H9 (cell line): ENCODE measurements at regions not wholly inside any gene's neighbourhood (a gene's known extent, or its start where the extent isn't known, plus 50 kb on each side); places are given as distances from the start of the nearest gene placed in this dataset.

ENCODE experiments used
- DNase-seq: peaks from one replicate; pipeline ENCODE4 v3.0.0-alpha.2; 2017
- H2AFZ ChIP-seq: one replicate; pipeline ENCODE4 v1.6.1; 2013; ENCODE audit warnings: mild to moderate bottlenecking, low read length, control low read depth, moderate library complexity
- H2AK5ac ChIP-seq: 2 replicates; pipeline ENCODE4 v1.6.1; 2013; ENCODE audit warnings: low read length, control low read depth, mixed read lengths; ENCODE audit not compliant: insufficient read length
- H2BK120ac ChIP-seq: one replicate; pipeline ENCODE4 v1.6.1; 2013; ENCODE audit warnings: low read depth, mild to moderate bottlenecking, low read length, control low read depth, inconsistent platforms; ENCODE audit not compliant: poor library complexity, severe bottlenecking
- H2BK12ac ChIP-seq: 2 replicates; pipeline ENCODE4 v1.6.1; 2013; ENCODE audit warnings: low read length, control low read depth, mixed read lengths, low read depth; ENCODE audit not compliant: insufficient read length
- H2BK15ac ChIP-seq: 2 replicates; pipeline ENCODE4 v1.6.1; 2013; ENCODE audit warnings: low read depth, low read length, control low read depth
- H2BK20ac ChIP-seq: one replicate; pipeline ENCODE4 v1.6.1; 2013; ENCODE audit warnings: low read depth, mild to moderate bottlenecking, low read length, control low read depth, inconsistent platforms; ENCODE audit not compliant: poor library complexity, severe bottlenecking
- H2BK5ac ChIP-seq: 2 replicates; pipeline ENCODE4 v1.6.1; 2013; ENCODE audit warnings: low read length, control low read depth, mixed read lengths; ENCODE audit not compliant: insufficient read length
- H3K14ac ChIP-seq: 2 replicates; pipeline ENCODE4 v1.6.1; 2013; ENCODE audit warnings: low read length, control low read depth; ENCODE audit not compliant: insufficient read depth
- H3K18ac ChIP-seq: 2 replicates; pipeline ENCODE4 v1.6.1; 2013; ENCODE audit warnings: low read depth, mild to moderate bottlenecking, mixed read lengths, low read length, control low read depth; ENCODE audit not compliant: insufficient read length
- H3K23ac ChIP-seq: 2 replicates; pipeline ENCODE4 v1.6.1; 2013; ENCODE audit warnings: low read length, control low read depth, mixed read lengths, low read depth; ENCODE audit not compliant: insufficient read length
- H3K23me2 ChIP-seq: 2 replicates; pipeline ENCODE4 v1.6.1; 2013; ENCODE audit warnings: low read depth, mild to moderate bottlenecking, mixed read lengths, low read length, control low read depth; ENCODE audit not compliant: insufficient read length, poor library complexity, severe bottlenecking
- H3K27ac ChIP-seq: 2 replicates; pipeline ENCODE4 v1.5.1; 2013; ENCODE audit warnings: low read length, control low read depth, mixed read lengths, low read depth; ENCODE audit not compliant: insufficient read length
- H3K27me3 ChIP-seq: 2 replicates; pipeline ENCODE4 v1.6.1; 2013; ENCODE audit warnings: low read length, control low read depth, inconsistent platforms; ENCODE audit not compliant: insufficient read depth
- H3K4ac ChIP-seq: 2 replicates; pipeline ENCODE4 v1.6.1; 2013; ENCODE audit warnings: low read depth, mild to moderate bottlenecking, control low read depth, inconsistent platforms, low read length, moderate library complexity
- H3K4me1 ChIP-seq: 2 replicates; pipeline ENCODE4 v1.6.1; 2013; ENCODE audit warnings: low read length, control low read depth, inconsistent platforms; ENCODE audit not compliant: insufficient read depth
- H3K4me2 ChIP-seq: 2 replicates; pipeline ENCODE4 v1.6.1; 2013; ENCODE audit warnings: low read length, control low read depth, mixed read lengths; ENCODE audit not compliant: insufficient read length, insufficient read depth
- H3K56ac ChIP-seq: 2 replicates; pipeline ENCODE4 v1.6.1; 2013; ENCODE audit warnings: low read depth, mild to moderate bottlenecking, mixed read lengths, low read length, control low read depth; ENCODE audit not compliant: insufficient read length
- H3K79me1 ChIP-seq: 2 replicates; pipeline ENCODE4 v1.6.1; 2013; ENCODE audit warnings: low read depth, mild to moderate bottlenecking, moderate library complexity, low read length, control low read depth, inconsistent platforms; ENCODE audit not compliant: insufficient read depth, poor library complexity, severe bottlenecking
- H3K79me2 ChIP-seq: 2 replicates; pipeline ENCODE4 v1.6.1; 2013; ENCODE audit warnings: low read length, control low read depth, inconsistent platforms; ENCODE audit not compliant: insufficient read depth
- H3K9ac ChIP-seq: 2 replicates; pipeline ENCODE4 v1.6.1; 2013; ENCODE audit warnings: low read length, control low read depth, mixed read lengths; ENCODE audit not compliant: insufficient read length; ENCODE audit errors: extremely low read depth
- H3K9me3 ChIP-seq: one replicate; pipeline ENCODE4 v1.6.1; 2013; ENCODE audit warnings: low read depth, low read length, inconsistent platforms; ENCODE audit not compliant: control insufficient read depth
- H3T11ph ChIP-seq: one replicate; pipeline ENCODE4 v1.6.1; 2013; ENCODE audit warnings: mild to moderate bottlenecking, low read length, control low read depth, inconsistent platforms
- H4K20me1 ChIP-seq: one replicate; pipeline ENCODE4 v1.6.1; 2013; ENCODE audit not compliant: control insufficient read depth, insufficient read length, insufficient read depth
- H4K5ac ChIP-seq: 2 replicates; pipeline ENCODE4 v1.6.1; 2013; ENCODE audit warnings: low read depth, mild to moderate bottlenecking, mixed read lengths, low read length, control low read depth; ENCODE audit not compliant: insufficient read length
- H4K8ac ChIP-seq: replicated peaks from 2 replicates; pipeline ENCODE4 v1.6.1; 2013; ENCODE audit warnings: low read length, control low read depth, mixed read lengths, low read depth; ENCODE audit not compliant: insufficient read length
- H4K91ac ChIP-seq: 2 replicates; pipeline ENCODE4 v1.6.1; 2013; ENCODE audit warnings: low read depth, mild to moderate bottlenecking, moderate library complexity, mixed read lengths, low read length, control low read depth; ENCODE audit not compliant: insufficient read length
- H3K27ac Mint-ChIP-seq, 3 experiments: 2 replicates in 2 of 3; 3 replicates in 1 of 3; pipeline ENCODE4 v1.8.0; 2020 to 2021; ENCODE audit warnings: mixed read lengths in 3 of 3, mild to moderate bottlenecking in 1 of 3, moderate library complexity in 1 of 3
- H3K27me3 Mint-ChIP-seq: 2 replicates; pipeline ENCODE4 v1.8.0; 2021; ENCODE audit warnings: low read depth, mild to moderate bottlenecking, moderate library complexity, mixed read lengths
- H3K36me3 Mint-ChIP-seq, 3 experiments: 2 replicates in 2 of 3; 3 replicates in 1 of 3; pipeline ENCODE4 v1.8.0; 2020 to 2021; ENCODE audit warnings: low read depth in 3 of 3, mixed read lengths in 3 of 3; ENCODE audit not compliant: insufficient read depth in 1 of 3
- H3K4me1 Mint-ChIP-seq, 2 experiments: 2 replicates each; pipeline ENCODE4 v1.8.0; 2020; ENCODE audit warnings: mixed read lengths in 2 of 2
- H3K4me3 Mint-ChIP-seq, 2 experiments: 2 replicates in 1 of 2; 3 replicates in 1 of 2; pipeline ENCODE4 v1.8.0; 2020 to 2021; ENCODE audit warnings: mild to moderate bottlenecking in 2 of 2, mixed read lengths in 2 of 2, moderate library complexity in 1 of 2
- H3K9me3 Mint-ChIP-seq, 2 experiments: 2 replicates in 1 of 2; 3 replicates in 1 of 2; pipeline ENCODE4 v1.8.0; 2020; ENCODE audit warnings: mild to moderate bottlenecking in 2 of 2, mixed read lengths in 2 of 2, moderate library complexity in 1 of 2
- CTCF ChIP-seq: fragments of 200-600 bp; sonication (generic); conservative IDR thresholded peaks from 3 replicates; pipeline ENCODE4 v1.8.0; 2021; ENCODE audit warnings: antibody characterized with exemption, mild to moderate bottlenecking
- WGBS: extraction: QIAGEN DNeasy Blood & Tissue Kit; methylation state at CpG from one replicate; pipeline ENCODE4 v1.1.7; 2013; ENCODE audit warnings: missing lambda C conversion rate, low lambda C conversion rate, mixed read lengths; ENCODE audit not compliant: insufficient read length; ENCODE audit errors: extremely low coverage; 5-methylcytosine and 5-hydroxymethylcytosine counted together

GRCh38 chr12:75710361-75711069 is 199.1 kb upstream of the KRR1 start:
- Histone ChIP-seq H4K20me1 (no peaks in the 10 kb centered on the region), H3K9ac (no peak overlapping the region), H3K23me2 (no peaks in the 10 kb centered on the region), H3K27me3 (no peaks in the 10 kb centered on the region), H3K23ac (no peak overlapping the region), H2BK20ac (no peak overlapping the region), H3K56ac (no peak overlapping the region), H2AK5ac (no peak overlapping the region), H3K9me3 (no peaks in the 10 kb centered on the region), H2AFZ (no peak overlapping the region), H3K4me2 (no peak overlapping the region), H2BK12ac (no peak overlapping the region), H4K91ac (no peak overlapping the region), H3T11ph (no peak overlapping the region), H4K5ac (no peak overlapping the region), H2BK120ac (no peak overlapping the region), H3K4me1 (peaks cover 8% of the 10 kb centered on the region; the same call in 1 of the 2 replicates), H3K18ac (no peak overlapping the region), H3K79me2 (no peaks in the 10 kb centered on the region), H3K14ac (no peak overlapping the region), H3K27ac (no peak overlapping the region), H4K8ac (no peak overlapping the region), H3K4ac (no peak overlapping the region), H2BK5ac (no peak overlapping the region), H2BK15ac (no peak overlapping the region), H3K79me1 (no peaks in the 10 kb centered on the region)
- WGBS = no CpG with 5 or more reads among the region's 2 CpGs
- Mint-ChIP-seq H3K27me3 (no peaks in the 10 kb centered on the region; the same call in 1 of the 2 replicates), H3K4me1 (peaks cover 37 to 41% of the 10 kb centered on the region in 2 experiments), H3K9me3 (no peaks in the 10 kb centered on the region), H3K27ac (no peak overlapping the region), H3K4me3 (no peak overlapping the region), H3K36me3 (no peaks in the 10 kb centered on the region)
- no peak for DNase-seq
- no peak for TF ChIP-seq CTCF
